ACHN (cell line): ENCODE measurements at regions not wholly inside any gene's neighbourhood (a gene's known extent, or its start where the extent isn't known, plus 50 kb on each side); places are given as distances from the start of the nearest gene placed in this dataset.

ENCODE experiments used
- DNase-seq: peaks from one replicate; pipeline ENCODE4 v3.0.0-alpha.2; 2015
- in situ Hi-C: cut with HindIII; loops from 2 replicates; pipeline ENCODE4 v1.10.0; 2017; ENCODE audit warnings: low sequenced_read_pairs, low pct_ligation_motif_present, low pct_unique_long_range_greater_than_20kb

GRCh38 chr21:35548904-35549615, 500.0 kb upstream of the RUNX1 start:
- DNase-seq, result no peak
- in situ Hi-C loops, result no loop called here

- in situ Hi-C loops, result no loop called here
- no peak for DNase-seq
These were observed 499.1 kb upstream of the RUNX1 start for GRCh38 chr21:35547946-35548774.

GRCh38 chr21:35543746-35544145, 494.6 kb upstream of the RUNX1 start:
- in situ Hi-C loops, result no loop called here
- no peak for DNase-seq

- in situ Hi-C loops, result no loop called here
- no peak for DNase-seq
These were observed 492.0 kb upstream of the RUNX1 start for GRCh38 chr21:35540950-35541638.

GRCh38 chr21:35538386-35538785, 489.3 kb upstream of the RUNX1 start:
- in situ Hi-C loops, result no loop called here
- DNase-seq, result no peak

- DNase-seq, result no peak
- in situ Hi-C loops, result no loop called here
These were observed 488.5 kb upstream of the RUNX1 start for GRCh38 chr21:35537604-35538003.

- in situ Hi-C loops, result no loop called here
- no peak for DNase-seq
These were observed 484.8 kb upstream of the RUNX1 start for GRCh38 chr21:35533893-35534292.

- no peak for DNase-seq
- in situ Hi-C loops, result no loop called here
These were observed 481.7 kb upstream of the RUNX1 start for GRCh38 chr21:35530766-35531165.

GRCh38 chr21:35529171-35529863, 480.2 kb upstream of the RUNX1 start:
- DNase-seq, result no peak

GRCh38 chr21:35528116-35529042, 479.3 kb upstream of the RUNX1 start:
- in situ Hi-C loops, result no loop called here
- no peak for DNase-seq

More at GRCh38 chr21:35529171-35529863, 480.2 kb upstream of the RUNX1 start:
- in situ Hi-C loops, result no loop called here

- in situ Hi-C loops, result no loop called here
- DNase-seq, result no peak
These were observed 478.3 kb upstream of the RUNX1 start for GRCh38 chr21:35527358-35527757.

- DNase-seq, result peak; percentile 1
- in situ Hi-C loops, result no loop called here
These were observed 476.3 kb upstream of the RUNX1 start for GRCh38 chr21:35525443-35525842.

GRCh38 chr21:35521852-35522505, 472.9 kb upstream of the RUNX1 start:
- no peak for DNase-seq
- in situ Hi-C loops, result no loop called here

- no peak for DNase-seq
- in situ Hi-C loops, result no loop called here
These were observed 472.2 kb upstream of the RUNX1 start for GRCh38 chr21:35521293-35521692.

GRCh38 chr21:35520856-35521255, 471.8 kb upstream of the RUNX1 start:
- in situ Hi-C loops, result no loop called here
- DNase-seq, result no peak

- DNase-seq, result no peak
- in situ Hi-C loops, result no loop called here
These were observed 471.2 kb upstream of the RUNX1 start for GRCh38 chr21:35520302-35520701.

- DNase-seq, result no peak
- in situ Hi-C loops, result no loop called here
These were observed 468.8 kb upstream of the RUNX1 start for GRCh38 chr21:35517865-35518264.
